GM18867 (cell line): ENCODE measurements at regions not wholly inside any gene's neighbourhood (a gene's known extent, or its start where the extent isn't known, plus 50 kb on each side); places are given as distances from the start of the nearest gene placed in this dataset.
A peak's percentile ranks its signal among the peaks of the same experiment; 100 is the strongest.

ENCODE experiments used
- ATAC-seq: cut with Tn5 transposase; IDR thresholded peaks from one replicate; pipeline ENCODE4 v1.9.1; 2021; ENCODE audit warnings: mild to moderate bottlenecking, moderate library complexity; ENCODE audit not compliant: unreplicated experiment

- no peak for ATAC-seq
These were observed 128.3 kb upstream of the TRIM2 start for GRCh38 chr4:153075836-153076518.

DNA sequence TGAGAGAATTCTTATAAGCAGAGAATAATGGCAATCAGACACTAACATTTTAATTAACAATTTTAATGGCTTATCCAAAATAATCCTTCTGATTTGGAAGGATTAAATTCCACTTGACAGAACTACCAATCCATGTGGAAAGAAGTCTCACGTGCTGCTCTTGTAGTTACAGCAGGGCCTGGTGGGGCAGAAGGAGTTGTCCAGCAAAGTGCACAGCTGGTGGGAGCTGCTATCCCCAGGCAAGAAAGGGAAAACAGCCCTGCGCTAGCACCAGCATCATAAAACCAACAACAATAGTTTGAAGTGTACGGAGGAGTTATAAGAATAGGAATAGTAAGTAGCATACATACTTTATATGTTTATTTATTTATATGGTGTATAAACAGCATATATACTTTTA, 127.4 kb upstream of the TRIM2 start:
- no peak for ATAC-seq

GRCh38 chr4:153079857-153080391, 124.3 kb upstream of the TRIM2 start:
- no peak for ATAC-seq

GRCh38 chr4:153081006-153081580, 123.2 kb upstream of the TRIM2 start:
- ATAC-seq = no peak

- ATAC-seq = no peak
These were observed 122.5 kb upstream of the TRIM2 start for GRCh38 chr4:153081693-153082092.

GRCh38 chr4:153082322-153083301, 121.6 kb upstream of the TRIM2 start:
- ATAC-seq = no peak

DNA sequence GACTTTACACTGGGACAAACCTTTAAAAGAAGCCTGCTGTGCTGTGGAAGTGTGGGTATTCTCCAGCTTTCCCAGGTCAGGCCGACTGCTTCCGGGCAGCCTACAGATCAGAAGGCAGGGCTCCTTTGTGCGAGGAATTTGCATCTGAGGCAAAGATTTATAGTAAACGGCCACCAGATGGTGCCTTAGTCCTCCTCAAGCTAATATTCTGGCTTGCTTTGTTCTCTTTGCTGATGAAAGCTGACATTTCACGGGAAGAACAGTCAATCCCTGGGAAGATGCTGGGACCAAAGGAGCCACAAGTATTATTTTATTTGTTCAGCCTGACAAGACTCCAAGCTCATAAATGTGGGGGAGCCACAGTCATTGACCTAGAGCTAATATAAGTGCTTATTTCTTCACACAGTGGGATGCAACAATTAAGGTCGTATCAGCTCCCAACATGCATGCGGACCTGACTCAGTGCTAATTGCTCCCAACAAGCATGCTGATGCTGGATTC, 120.7 kb upstream of the TRIM2 start:
- peak; percentile 84 for ATAC-seq

DNA sequence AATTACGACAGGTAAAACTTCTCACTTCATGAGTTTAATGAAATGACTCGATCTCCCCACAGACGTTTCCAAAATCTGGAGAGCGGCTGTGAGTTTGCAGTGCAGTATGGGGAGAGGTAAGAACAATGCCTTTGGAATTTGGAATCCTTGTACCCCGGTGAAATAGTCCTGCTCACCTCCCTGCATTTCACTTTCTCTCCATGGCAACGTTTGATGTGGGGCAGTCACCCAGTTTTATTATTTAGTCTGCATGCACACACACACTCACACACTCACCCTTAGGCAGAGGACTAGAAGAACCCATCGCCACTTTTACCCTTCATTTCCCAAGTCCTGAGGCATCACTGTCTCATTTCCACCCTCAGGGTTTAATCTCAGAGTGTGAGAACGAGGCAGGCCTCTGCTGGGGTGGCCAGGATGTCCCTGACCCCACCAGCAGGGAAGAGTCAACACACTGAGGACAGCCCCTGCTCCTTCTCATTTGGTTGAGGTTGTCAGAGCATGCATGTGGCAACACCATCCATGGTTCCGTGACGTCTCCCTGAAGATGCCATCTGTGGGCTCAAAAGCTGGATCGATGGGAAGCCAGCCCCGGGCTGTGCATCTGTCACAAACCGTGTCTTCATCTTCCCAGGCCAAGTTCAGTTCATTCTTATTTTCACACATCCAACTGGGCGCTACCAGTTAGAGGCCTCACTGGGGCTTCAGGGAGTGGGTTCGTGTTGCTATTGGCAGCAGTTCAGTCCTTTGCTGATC, 119.8 kb upstream of the TRIM2 start:
- ATAC-seq = no peak

GRCh38 chr4:153084980-153085630, 119.1 kb upstream of the TRIM2 start:
- peak; percentile 58 for ATAC-seq

DNA sequence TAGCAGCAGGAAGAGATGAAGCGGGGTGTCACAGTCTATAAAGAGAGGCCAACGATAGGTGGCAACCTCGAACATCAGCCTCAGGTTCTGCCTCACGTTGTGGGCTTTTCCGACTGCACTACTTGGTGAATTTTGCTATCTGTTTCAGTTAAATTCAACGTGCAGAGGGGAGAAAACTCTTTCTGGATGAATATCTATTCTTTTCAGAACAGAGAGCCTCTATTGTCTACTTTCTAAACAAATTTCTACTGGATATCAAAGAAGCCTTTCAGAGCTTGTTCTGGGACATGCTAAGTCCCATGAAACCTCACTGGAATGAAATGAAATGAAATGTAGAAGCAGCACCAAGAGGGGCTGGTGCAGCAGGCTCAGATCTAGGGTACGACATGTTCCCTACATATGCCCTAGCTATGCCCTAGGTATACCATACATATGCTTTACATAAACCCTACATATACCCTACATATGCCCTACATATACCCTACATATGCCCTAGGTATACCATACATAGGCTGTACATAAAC, 116.5 kb upstream of the TRIM2 start:
- no peak for ATAC-seq

- no peak for ATAC-seq
These were observed 114.5 kb upstream of the TRIM2 start for GRCh38 chr4:153089742-153090141.

DNA sequence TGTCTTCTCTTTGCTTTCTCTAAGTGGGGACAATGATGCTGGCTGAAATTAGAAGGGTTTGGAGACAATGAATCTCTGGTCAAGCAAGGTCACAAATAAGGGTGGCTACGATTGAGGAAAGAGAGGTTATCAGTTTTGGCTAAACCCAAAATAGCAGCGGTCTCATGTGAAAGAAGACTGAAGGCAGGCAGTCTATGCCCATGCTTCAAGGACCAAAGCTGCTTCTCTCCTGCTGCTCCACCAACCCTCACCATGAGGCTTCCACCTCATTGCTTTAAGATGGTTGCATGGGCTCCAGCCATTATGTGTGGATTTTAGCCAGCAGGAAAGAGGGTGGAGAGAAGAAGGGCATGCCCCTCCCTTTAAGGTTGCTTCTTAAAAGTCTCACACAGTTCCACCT, 114.1 kb upstream of the TRIM2 start:
- no peak for ATAC-seq

DNA sequence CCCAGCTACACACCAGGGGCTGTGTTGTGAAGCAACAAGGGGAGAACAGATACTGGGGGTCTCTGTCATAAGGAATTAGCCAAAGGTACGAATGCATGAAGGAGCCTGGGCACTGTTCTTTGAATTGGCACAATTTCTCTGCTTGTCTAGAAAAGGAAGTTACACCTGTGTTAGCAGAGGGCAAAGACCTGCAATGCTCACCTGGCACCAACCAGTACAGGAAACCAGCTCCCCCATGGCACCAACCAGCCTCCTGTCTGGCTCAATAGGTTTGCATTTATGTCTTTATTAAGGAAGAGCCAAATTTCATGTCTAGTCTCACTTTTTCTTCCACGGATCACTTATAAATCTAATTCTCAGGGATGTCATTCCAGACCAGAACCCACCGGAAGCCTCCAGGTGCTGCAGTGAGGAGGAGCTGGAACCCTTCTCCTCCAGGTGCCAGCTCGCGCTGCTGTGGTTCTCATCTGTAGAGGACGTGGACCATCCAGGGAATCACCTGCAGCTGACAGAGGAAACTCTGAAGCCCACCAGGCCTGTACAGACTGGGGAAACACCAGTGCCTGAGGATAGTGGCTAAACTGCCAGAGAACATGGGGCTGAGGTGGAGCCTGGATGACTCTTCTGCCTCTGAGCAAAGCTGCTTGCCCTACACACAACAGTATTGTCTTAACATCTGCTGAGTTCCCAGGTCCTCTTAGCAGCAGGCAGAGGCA, 113.4 kb upstream of the TRIM2 start:
- ATAC-seq = no peak

GRCh38 chr4:153093396-153093795, 110.8 kb upstream of the TRIM2 start:
- no peak for ATAC-seq

- ATAC-seq = no peak
These were observed 110.4 kb upstream of the TRIM2 start for GRCh38 chr4:153093802-153094201.

DNA sequence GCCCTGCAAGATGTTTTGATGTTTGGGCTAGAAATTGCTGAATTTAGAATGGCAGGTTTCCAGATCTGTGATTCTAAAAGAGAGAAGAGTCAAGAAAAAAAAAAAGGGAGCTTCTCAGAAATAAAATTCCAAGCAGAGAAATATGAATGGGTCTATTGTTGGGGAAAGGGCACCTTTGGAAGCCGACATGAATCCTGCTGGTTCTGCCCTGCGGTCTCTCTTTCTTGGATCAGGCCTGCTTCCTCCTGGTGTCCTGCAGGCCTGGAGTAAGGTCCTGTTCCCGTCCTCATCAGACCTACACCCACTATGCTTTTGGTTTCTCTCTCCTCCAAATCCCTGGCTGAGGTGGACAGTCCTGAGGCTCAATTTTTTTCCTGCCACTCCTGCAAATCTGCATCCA, 109.8 kb upstream of the TRIM2 start:
- ATAC-seq = no peak

DNA sequence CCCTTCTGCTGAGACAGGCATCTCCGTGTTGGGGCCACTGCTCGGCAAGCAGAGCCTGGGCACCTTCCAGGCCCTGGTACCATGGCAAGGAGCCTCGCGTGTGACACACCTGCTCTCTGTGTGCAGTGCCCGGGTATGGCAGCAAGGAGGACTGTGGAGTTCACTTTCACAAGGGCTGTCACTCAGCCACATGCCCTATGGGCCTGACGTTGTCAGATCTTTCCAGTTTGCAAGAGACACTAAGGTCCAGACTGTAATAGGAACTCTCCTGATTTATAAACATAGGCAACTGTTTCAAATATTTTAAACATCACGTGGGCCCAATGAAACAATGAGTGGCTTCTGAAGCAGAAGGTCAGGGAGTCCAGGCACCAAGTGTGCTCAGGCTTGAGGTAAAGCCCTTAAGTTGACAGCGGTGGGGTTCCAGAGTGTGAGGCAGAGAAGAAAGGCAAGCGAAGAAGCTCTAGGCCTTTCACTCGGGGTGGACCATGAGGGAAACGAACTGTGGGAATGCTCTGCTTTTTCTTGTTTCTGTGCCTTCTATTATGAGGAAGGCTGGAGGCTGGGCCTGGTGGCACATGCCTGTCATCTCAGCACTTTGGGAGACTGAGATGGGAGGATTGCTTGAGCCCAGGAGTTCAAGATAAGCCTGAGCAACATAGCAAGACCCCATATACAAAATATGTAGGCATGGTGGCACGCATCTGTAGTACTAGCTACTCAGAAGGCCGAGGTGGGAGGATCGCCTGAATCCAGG, 108.6 kb upstream of the TRIM2 start:
- ATAC-seq = no peak

DNA sequence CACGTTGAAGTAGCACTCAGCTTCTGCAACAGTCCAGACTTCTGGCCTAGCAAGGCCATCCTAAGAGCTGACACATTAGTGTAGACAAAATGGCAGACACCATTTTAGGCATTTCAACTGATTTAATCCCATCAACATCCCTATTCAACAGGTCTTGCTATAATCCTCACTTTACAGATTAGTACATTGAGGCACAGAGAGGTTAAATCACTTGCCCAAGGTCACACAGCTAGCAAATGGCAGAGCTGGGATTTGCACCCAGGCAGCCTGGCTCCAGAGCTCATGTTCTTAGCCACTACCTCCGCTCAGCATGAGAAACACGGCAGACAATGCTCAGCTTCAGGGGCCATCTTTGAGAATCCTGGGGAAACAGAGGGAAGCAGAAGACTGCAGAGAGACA, 107.9 kb upstream of the TRIM2 start:
- ATAC-seq = no peak
